Kidney (tissue), 13 donors: ENCODE measurements at regions not wholly inside any gene's neighbourhood (a gene's known extent, or its start where the extent isn't known, plus 50 kb on each side); places are given as distances from the start of the nearest gene placed in this dataset.

Experiments used
- DNase-seq, 5 donors: peaks; one replicate each; pipeline ENCODE4 v3.0.0-alpha.2; 2013 to 2020
- FAIRE-seq: peaks from 2 replicates; lab custom pipeline; 2012; peaks lifted over from hg19 to GRCh38; lab: Jason Lieb, UNC
- H3K27ac ChIP-seq, 2 donors: one replicate each; pipeline ENCODE4 v1.7.0; 2013; ENCODE audit warnings: low read depth in 2 of 2, low read length in 2 of 2, inconsistent platforms in 1 of 2
- H3K27me3 ChIP-seq: one replicate; pipeline ENCODE4 v1.7.1; 2013; ENCODE audit warnings: low read length, inconsistent platforms; ENCODE audit not compliant: control insufficient read depth, insufficient read depth
- H3K36me3 ChIP-seq, 3 donors: one replicate each; pipeline versions ENCODE4 v1.7.0 to v1.7.1; 2013; ENCODE audit warnings: low read length in 3 of 3, control low read depth in 1 of 3, inconsistent platforms in 1 of 3; ENCODE audit not compliant: insufficient read depth in 3 of 3, control insufficient read depth in 2 of 3
- H3K4me1 ChIP-seq, 3 donors: one replicate each; pipeline versions ENCODE4 v1.7.0 to v1.7.1; 2013; ENCODE audit warnings: low read length in 3 of 3, inconsistent platforms in 1 of 3, low read depth in 1 of 3; ENCODE audit not compliant: control insufficient read depth in 2 of 3, insufficient read depth in 2 of 3
- H3K4me3 ChIP-seq, 3 donors: one replicate each; pipeline versions ENCODE4 v1.7.0 to v1.8.1; 2013; ENCODE audit warnings: low read length in 3 of 3, control low read depth in 1 of 3, inconsistent platforms in 1 of 3
- H3K9ac ChIP-seq, 3 donors: one replicate each; pipeline versions ENCODE4 v1.7.0 to v1.7.1; 2013; ENCODE audit warnings: low read length in 3 of 3, control low read depth in 1 of 3, inconsistent platforms in 1 of 3
- H3K9me3 ChIP-seq, 3 donors: one replicate each; pipeline versions ENCODE4 v1.7.0 to v1.7.1; 2013; ENCODE audit warnings: low read length in 3 of 3, control low read depth in 1 of 3, inconsistent platforms in 1 of 3; ENCODE audit not compliant: control insufficient read depth in 2 of 3, insufficient read depth in 1 of 3
- CTCF ChIP-seq: IDR thresholded peaks from 3 replicates; pipeline ENCODE4 v1.5.1; 2012; ENCODE audit warnings: mild to moderate bottlenecking, moderate library complexity, borderline replicate concordance; ENCODE audit not compliant: insufficient read depth; ENCODE audit errors: extremely low read depth
- intact Hi-C: fragments of 100-400 bp; cut with DNase I; formaldehyde crosslinking; loops from one replicate; pipeline ENCODE4 v1.11.1; 2022
- donor health status: control.
- donor health status: control.
- donor health status: control.
- donor health status: control.
- donor health status: control.
- donor health status: DM: yes; HTN: yes; CAD: no.
- donor health status: Normal renal cell carcinoma (clear cell type).

GRCh38 chrX:147699061-147699460, 212.7 kb upstream of the FMR1 start:
- no peaks in the 10 kb centered on the region for H3K9me3 ChIP-seq
- no peak overlapping the region for H3K27ac ChIP-seq
- FAIRE-seq: no peak
- no peaks in the 10 kb centered on the region for H3K4me1 ChIP-seq
- no peak overlapping the region for H3K9ac ChIP-seq
- intact Hi-C loops: no loop called here
- no peaks in the 10 kb centered on the region for H3K36me3 ChIP-seq
- DNase-seq: peak in 2 of 5 donors; percentile 9 to 15
- no peak for TF ChIP-seq CTCF
- no peaks in the 10 kb centered on the region for H3K27me3 ChIP-seq
- no peak overlapping the region for H3K4me3 ChIP-seq

GRCh38 chrX:147710301-147710700, 201.4 kb upstream of the FMR1 start:
- H3K4me1 ChIP-seq: no peaks in the 10 kb centered on the region
- intact Hi-C loops: no loop called here
- no peak for DNase-seq
- no peak overlapping the region for H3K9ac ChIP-seq
- no peak overlapping the region for H3K4me3 ChIP-seq
- no peak for TF ChIP-seq CTCF
- H3K9me3 ChIP-seq: no peaks in the 10 kb centered on the region
- no peaks in the 10 kb centered on the region for H3K36me3 ChIP-seq
- no peak overlapping the region for H3K27ac ChIP-seq
- no peaks in the 10 kb centered on the region for H3K27me3 ChIP-seq
- no peak for FAIRE-seq

GRCh38 chrX:147733369-147733768, 178.3 kb upstream of the FMR1 start:
- no peaks in the 10 kb centered on the region for H3K9me3 ChIP-seq
- intact Hi-C loops: no loop called here
- FAIRE-seq: no peak
- no peak for TF ChIP-seq CTCF
- H3K36me3 ChIP-seq: no peaks in the 10 kb centered on the region
- DNase-seq: no peak
- H3K27ac ChIP-seq: no peak overlapping the region
- no peak overlapping the region for H3K9ac ChIP-seq
- H3K27me3 ChIP-seq: no peaks in the 10 kb centered on the region
- H3K4me1 ChIP-seq: no peaks in the 10 kb centered on the region
- H3K4me3 ChIP-seq: no peak overlapping the region

- H3K27me3 ChIP-seq: no peaks in the 10 kb centered on the region
- no peak for FAIRE-seq
- no peak overlapping the region for H3K9ac ChIP-seq
- H3K9me3 ChIP-seq: no peaks in the 10 kb centered on the region
- intact Hi-C loops: no loop called here
- H3K27ac ChIP-seq: no peak overlapping the region
- TF ChIP-seq CTCF: no peak
- H3K36me3 ChIP-seq: no peaks in the 10 kb centered on the region
- H3K4me3 ChIP-seq: no peak overlapping the region
- H3K4me1 ChIP-seq: no peaks in the 10 kb centered on the region
- no peak for DNase-seq
Observed at GRCh38 chrX:147735364-147735763, 176.4 kb upstream of the FMR1 start.
